ENCODE measurements at regions not wholly inside any gene's neighbourhood (a gene's known extent, or its start where the extent isn't known, plus 50 kb on each side); places are given as distances from the start of the nearest gene placed in this dataset.

- TF ChIP-seq CTCF (IDR thresholded peaks at IDR 0.05) = no peak
- TF ChIP-seq POLR2A (IDR thresholded peaks at IDR 0.05) = no peak
Observed at GRCh38 chr4:89519771-89520320, 212.2 kb upstream of the GPRIN3 start.
